Breast epithelium (tissue), 4 donors: ENCODE measurements at regions not wholly inside any gene's neighbourhood (a gene's known extent, or its start where the extent isn't known, plus 50 kb on each side); places are given as distances from the start of the nearest gene placed in this dataset.

Experiments used
- DNase-seq, 2 donors: peaks; one replicate each; pipeline ENCODE4 v3.0.0-alpha.2; 2019; ENCODE audit warnings: low spot score in 2 of 2
- H3K27ac ChIP-seq, 2 donors: fragments of 200-600 bp; sonication (generic) in 1 of 2; one replicate each; pipeline ENCODE4 v1.5.1; 2016 to 2019; ENCODE audit warnings: mild to moderate bottlenecking in 1 of 2
- H3K27me3 ChIP-seq, 2 donors: fragments of 200-600 bp; sonication (generic) in 1 of 2; one replicate each; pipeline versions ENCODE4 v1.5.1 to v1.6.0; 2017 to 2019; ENCODE audit warnings: control low read depth in 1 of 2, mild to moderate bottlenecking in 1 of 2
- H3K36me3 ChIP-seq: fragments of 200-600 bp; one replicate; pipeline ENCODE4 v1.5.1; 2019
- H3K4me1 ChIP-seq, 2 donors: fragments of 200-600 bp; sonication (generic); one replicate each; pipeline ENCODE4 v1.5.1; 2016 to 2019; ENCODE audit warnings: control low read depth in 1 of 2
- H3K4me3 ChIP-seq, 3 donors: fragments of 200-600 bp; sonication (generic); 1 replicate in 2 of 3; 2 replicates in 1 of 3; pipeline ENCODE4 v1.5.1; 2016 to 2019; ENCODE audit warnings: mild to moderate bottlenecking in 3 of 3, moderate library complexity in 2 of 3
- H3K9me3 ChIP-seq, 2 donors: fragments of 200-600 bp; sonication (generic) in 1 of 2; one replicate each; pipeline ENCODE4 v1.5.1; 2016 to 2019; ENCODE audit warnings: control low read depth in 1 of 2
- CTCF ChIP-seq, 3 donors: fragments of 450-650 bp; IDR thresholded peaks; one replicate each; pipeline ENCODE4 v1.5.1; 2016 to 2017; ENCODE audit warnings: antibody characterized with exemption in 3 of 3, mild to moderate bottlenecking in 3 of 3, moderate library complexity in 3 of 3
- POLR2A ChIP-seq: fragments of 450-650 bp; IDR thresholded peaks from one replicate; pipeline ENCODE4 v1.6.1; 2016; ENCODE audit warnings: antibody characterized with exemption, mild to moderate bottlenecking, moderate library complexity
- POLR2AphosphoS5 ChIP-seq, 3 donors: sonication (generic); formaldehyde crosslinking; IDR thresholded peaks; one replicate each; pipeline ENCODE4 v1.6.1; 2017; ENCODE audit warnings: antibody characterized with exemption in 3 of 3
- intact Hi-C: fragments of 100-400 bp; cut with DNase I; formaldehyde crosslinking; loops from one replicate; pipeline ENCODE4 v1.15.1; 2023; ENCODE audit warnings: low total_unique reads

- Histone ChIP-seq H3K4me1 (peaks cover 10 to 12% of the 10 kb centered on the region in 2 donors), H3K27me3 (no peaks in the 10 kb centered on the region), H3K9me3 (no peaks in the 10 kb centered on the region), H3K36me3 (no peaks in the 10 kb centered on the region), H3K27ac (no peak overlapping the region), H3K4me3 (no peak overlapping the region)
- intact Hi-C loops, result no loop called here
- TF ChIP-seq POLR2A (no peak), CTCF (IDR thresholded peaks at IDR 0.05) (no peak), POLR2AphosphoS5 (IDR thresholded peaks at IDR 0.05) (no peak)
- DNase-seq, result no peak
Measured at GRCh38 chr21:38988509-38989378, 183.0 kb downstream of the ETS2 start.

- no peak overlapping the region for H3K4me3 ChIP-seq
- H3K36me3 ChIP-seq, result no peaks in the 10 kb centered on the region
- no peak overlapping the region for H3K27ac ChIP-seq
- no peak for DNase-seq
- H3K4me1 ChIP-seq, result peaks cover 10% of the 10 kb centered on the region in 2 donors
- no peak for TF ChIP-seq POLR2A
- TF ChIP-seq CTCF (IDR thresholded peaks at IDR 0.05), result no peak
- TF ChIP-seq POLR2AphosphoS5 (IDR thresholded peaks at IDR 0.05), result no peak
- no peaks in the 10 kb centered on the region for H3K9me3 ChIP-seq
- intact Hi-C loops, result no loop called here
- H3K27me3 ChIP-seq, result no peaks in the 10 kb centered on the region
Measured at GRCh38 chr21:38987633-38988508, 182.1 kb downstream of the ETS2 start.

GRCh38 chr21:38986806-38987632 lies 181.3 kb downstream of the ETS2 start:
- Histone ChIP-seq H3K4me1 (peaks cover 10% of the 10 kb centered on the region in 2 donors), H3K36me3 (no peaks in the 10 kb centered on the region), H3K27ac (no peak overlapping the region), H3K9me3 (no peaks in the 10 kb centered on the region), H3K4me3 (no peak overlapping the region), H3K27me3 (no peaks in the 10 kb centered on the region)
- no peak for TF ChIP-seq POLR2AphosphoS5 (IDR thresholded peaks at IDR 0.05)
- no peak for TF ChIP-seq CTCF (IDR thresholded peaks at IDR 0.05)
- intact Hi-C loops, result no loop called here
- DNase-seq, result no peak

GRCh38 chr21:38986406-38986805 lies 180.7 kb downstream of the ETS2 start:
- no peak for TF ChIP-seq POLR2A
- no peak for TF ChIP-seq CTCF (IDR thresholded peaks at IDR 0.05)
- no peak for TF ChIP-seq POLR2AphosphoS5 (IDR thresholded peaks at IDR 0.05)
- Histone ChIP-seq H3K27ac (no peak overlapping the region), H3K9me3 (no peaks in the 10 kb centered on the region), H3K4me1 (peaks cover 10% of the 10 kb centered on the region in 2 donors), H3K4me3 (no peak overlapping the region), H3K27me3 (no peaks in the 10 kb centered on the region), H3K36me3 (no peaks in the 10 kb centered on the region)
- intact Hi-C loops, result no loop called here
- no peak for DNase-seq
